HepG2 (cell line): ENCODE measurements at regions not wholly inside any gene's neighbourhood (a gene's known extent, or its start where the extent isn't known, plus 50 kb on each side); places are given as distances from the start of the nearest gene placed in this dataset.

Experiments used
- CEBPB ChIP-seq: IDR thresholded peaks from 2 replicates; pipeline ENCODE4 v1.6.1; 2011; ENCODE audit warnings: low read depth, low read length, improper control_type of control experiment, borderline replicate concordance
- PHF21A ChIP-seq: sonication (generic); formaldehyde crosslinking; IDR thresholded peaks from 2 replicates; pipeline ENCODE4 v1.5.0; 2020; ENCODE audit warnings: mild to moderate bottlenecking, missing genetic modification reagents
- POLR2AphosphoS5 ChIP-seq: IDR thresholded peaks from 2 replicates; pipeline ENCODE4 v1.6.1; 2012; ENCODE audit warnings: low read depth, low read length
- SIN3B ChIP-seq: fragments of 150-350 bp; IDR thresholded peaks from 2 replicates; pipeline ENCODE4 v1.6.1; 2014; ENCODE audit warnings: low read length
- SMARCC2 ChIP-seq: fragments of 450-650 bp; IDR thresholded peaks from 2 replicates; pipeline ENCODE4 v1.6.1; 2017; ENCODE audit warnings: antibody characterized with exemption, mild to moderate bottlenecking
- SRSF1 ChIP-seq: fragments of 200-400 bp; formaldehyde crosslinking; optimal IDR thresholded peaks from 2 replicates; pipeline ENCODE3; 2017; ENCODE audit warnings: mild to moderate bottlenecking, low read depth, low read length, moderate library complexity
- ZBTB2 ChIP-seq: sonication (generic); formaldehyde crosslinking; IDR thresholded peaks from 2 replicates; pipeline ENCODE4 v1.8.0; 2022; ENCODE audit warnings: low read depth, missing genetic modification reagents
- ZBTB7A ChIP-seq: sonication (generic); formaldehyde crosslinking; IDR thresholded peaks from 2 replicates; pipeline ENCODE4 v1.8.0; 2022; ENCODE audit warnings: mild to moderate bottlenecking, missing genetic modification reagents
- ZNF607 ChIP-seq: sonication (generic); formaldehyde crosslinking; IDR thresholded peaks from 2 replicates; pipeline ENCODE4 v1.5.1; 2020; ENCODE audit warnings: missing genetic modification reagents, mild to moderate bottlenecking, borderline replicate concordance

- TF ChIP-seq ZNF607 (CRISPR knock-in tag) (no peak), SIN3B (no peak), SMARCC2 (no peak), SRSF1 (no peak), POLR2AphosphoS5 (no peak), ZBTB7A (CRISPR knock-in tag) (no peak), PHF21A (no peak), ZBTB2 (no peak), CEBPB (no peak)
Observed at GRCh38 chr6:50271817-50272216, 222.1 kb upstream of the DEFB112 start.
